H1 (cell line): ENCODE measurements at regions not wholly inside any gene's neighbourhood (a gene's known extent, or its start where the extent isn't known, plus 50 kb on each side); places are given as distances from the start of the nearest gene placed in this dataset.

ENCODE experiments used
- CTCF ChIA-PET: fragments of 300-600 bp; sonication (Branson Sonifier 250); formaldehyde crosslinking; loops from one replicate; lab custom pipeline; 2021; ENCODE audit not compliant: partially characterized antibody; lab: Charles Lee
- POLR2A ChIA-PET: fragments of 300-600 bp; sonication (Branson Sonifier 250); formaldehyde crosslinking; loops from one replicate; lab custom pipeline; 2021; ENCODE audit warnings: inconsistent platforms; ENCODE audit not compliant: partially characterized antibody; lab: Charles Lee
- DNase-seq, 2 experiments: peaks; one replicate each; pipeline versions ENCODE4 v3.0.0 to v3.0.0-alpha.2; 2010 to 2022; ENCODE audit warnings: low spot score in 2 of 2, low read depth in 1 of 2, mixed read lengths in 1 of 2
- FAIRE-seq: peaks from 2 replicates; lab custom pipeline; 2011; peaks lifted over from hg19 to GRCh38; lab: Jason Lieb, UNC
- H2AFZ ChIP-seq: 2 replicates; pipeline ENCODE4 v1.8.1; 2012; ENCODE audit warnings: low read length, inconsistent platforms
- H2AK5ac ChIP-seq: 2 replicates; pipeline ENCODE4 v1.6.1; 2013; ENCODE audit warnings: low read depth, low read length
- H2BK120ac ChIP-seq: replicated peaks from 2 replicates; pipeline ENCODE3; 2013; ENCODE audit warnings: low read depth, low read length, inconsistent platforms
- H2BK12ac ChIP-seq: 2 replicates; pipeline ENCODE4 v1.6.1; 2013; ENCODE audit warnings: low read depth, low read length
- H2BK15ac ChIP-seq: 2 replicates; pipeline ENCODE4 v1.6.1; 2013; ENCODE audit warnings: low read length
- H2BK20ac ChIP-seq: 2 replicates; pipeline ENCODE4 v1.6.1; 2013; ENCODE audit warnings: low read length
- H2BK5ac ChIP-seq: 2 replicates; pipeline ENCODE4 v1.6.1; 2013; ENCODE audit warnings: low read depth, low read length
- H3K14ac ChIP-seq: 2 replicates; pipeline ENCODE4 v1.6.1; 2013; ENCODE audit warnings: inconsistent platforms; ENCODE audit not compliant: insufficient read length
- H3K18ac ChIP-seq: 2 replicates; pipeline ENCODE4 v1.6.1; 2013; ENCODE audit warnings: low read length; ENCODE audit errors: extremely low read depth
- H3K23ac ChIP-seq: 2 replicates; pipeline ENCODE4 v1.6.1; 2013; ENCODE audit warnings: inconsistent platforms; ENCODE audit not compliant: insufficient read length
- H3K23me2 ChIP-seq: 2 replicates; pipeline ENCODE4 v1.6.1; 2013; ENCODE audit warnings: low read depth, low read length
- H3K27ac ChIP-seq: 2 replicates; pipeline ENCODE4 v1.6.1; 2011; ENCODE audit warnings: low read depth, low read length, inconsistent platforms
- H3K27me3 ChIP-seq, 4 experiments: replicated peaks in 1 of 4; 1 replicate in 1 of 4; 2 replicates in 3 of 4; pipeline versions ENCODE4 v1.6.1 to v1.8.1; 2011 to 2013; ENCODE audit warnings: low read length in 3 of 4, mild to moderate bottlenecking in 3 of 4, inconsistent platforms in 2 of 4, mixed read lengths in 2 of 4, moderate library complexity in 1 of 4; ENCODE audit not compliant: control insufficient read depth in 3 of 4, insufficient read depth in 3 of 4; ENCODE audit errors: extremely low read depth in 1 of 4
- H3K36me3 ChIP-seq, 4 experiments: 2 replicates each; pipeline versions ENCODE4 v1.6.1 to v1.8.1; 2011 to 2013; ENCODE audit warnings: mild to moderate bottlenecking in 4 of 4, low read length in 3 of 4, moderate library complexity in 2 of 4, control low read depth in 1 of 4, inconsistent platforms in 1 of 4; ENCODE audit not compliant: insufficient read depth in 4 of 4, control insufficient read depth in 2 of 4
- H3K4ac ChIP-seq: replicated peaks from 2 replicates; pipeline ENCODE3; 2013; ENCODE audit warnings: low read length, low read depth, mixed read lengths, inconsistent platforms; ENCODE audit not compliant: insufficient read length
- H3K4me1 ChIP-seq, 4 experiments: replicated peaks in 1 of 4; 1 replicate in 1 of 4; 2 replicates in 3 of 4; pipeline versions ENCODE4 v1.6.1 to v1.8.1; 2011 to 2013; ENCODE audit warnings: low read length in 3 of 4, inconsistent platforms in 2 of 4, mixed read lengths in 1 of 4; ENCODE audit not compliant: insufficient read depth in 4 of 4, control insufficient read depth in 3 of 4
- H3K4me2 ChIP-seq, 2 experiments: 2 replicates each; pipeline versions ENCODE4 v1.6.1 to v1.8.1; 2011 to 2013; ENCODE audit warnings: low read depth in 2 of 2, low read length in 2 of 2, control low read depth in 1 of 2, inconsistent platforms in 1 of 2, mild to moderate bottlenecking in 1 of 2; ENCODE audit not compliant: insufficient read depth in 1 of 2
- H3K4me3 ChIP-seq, 4 experiments: fragments of 200-600, 300-600 bp in 1 of 4; sonication (generic), shearing (Covaris generic), sonication (Bioruptor Twin) in 1 of 4; 2 replicates each; pipeline versions ENCODE4 v1.5.1 to v1.8.1; 2011 to 2016; ENCODE audit warnings: low read length in 4 of 4, low read depth in 3 of 4, control low read depth in 2 of 4, inconsistent platforms in 2 of 4, mild to moderate bottlenecking in 2 of 4, mixed read lengths in 1 of 4, moderate library complexity in 1 of 4; ENCODE audit not compliant: insufficient read depth in 2 of 4; ENCODE audit errors: extremely low read depth in 1 of 4
- H3K56ac ChIP-seq: replicated peaks from 2 replicates; pipeline ENCODE3; 2013; ENCODE audit warnings: low read depth, mild to moderate bottlenecking, mixed read lengths, low read length, inconsistent platforms; ENCODE audit not compliant: insufficient read length
- H3K79me1 ChIP-seq: 2 replicates; pipeline ENCODE4 v1.6.1; 2013; ENCODE audit warnings: low read depth, low read length, control low read depth
- H3K79me2 ChIP-seq, 2 experiments: 2 replicates each; pipeline versions ENCODE4 v1.6.1 to v1.8.1; 2012 to 2013; ENCODE audit warnings: low read length in 2 of 2, mild to moderate bottlenecking in 2 of 2, inconsistent platforms in 1 of 2; ENCODE audit not compliant: insufficient read depth in 2 of 2, control insufficient read depth in 1 of 2
- H3K9ac ChIP-seq, 4 experiments: replicated peaks in 1 of 4; 1 replicate in 1 of 4; 2 replicates in 3 of 4; pipeline versions ENCODE4 v1.6.1 to v1.8.1; 2011 to 2013; ENCODE audit warnings: low read depth in 3 of 4, low read length in 3 of 4, control low read depth in 2 of 4, mild to moderate bottlenecking in 2 of 4, moderate library complexity in 2 of 4, inconsistent platforms in 1 of 4; ENCODE audit errors: extremely low read depth in 1 of 4
- H3K9me3 ChIP-seq, 2 experiments: 2 replicates each; pipeline versions ENCODE4 v1.6.1 to v1.8.1; 2012 to 2013; ENCODE audit warnings: mild to moderate bottlenecking in 2 of 2, moderate library complexity in 2 of 2, control low read depth in 1 of 2, inconsistent platforms in 1 of 2, low read depth in 1 of 2, low read length in 1 of 2, mixed read lengths in 1 of 2; ENCODE audit not compliant: insufficient read depth in 2 of 2
- H4K20me1 ChIP-seq, 2 experiments: replicated peaks in 1 of 2; 2 replicates each; pipeline versions ENCODE3 to v1.8.1; 2011 to 2013; ENCODE audit warnings: inconsistent platforms in 2 of 2, low read length in 2 of 2, mild to moderate bottlenecking in 1 of 2; ENCODE audit not compliant: insufficient read depth in 2 of 2, control insufficient read depth in 1 of 2
- H4K5ac ChIP-seq: 2 replicates; pipeline ENCODE4 v1.6.1; 2013; ENCODE audit warnings: low read length, low read depth, mixed read lengths, inconsistent platforms; ENCODE audit not compliant: insufficient read length
- H4K8ac ChIP-seq: 2 replicates; pipeline ENCODE4 v1.8.0; 2013; ENCODE audit warnings: mild to moderate bottlenecking, moderate library complexity, low read length, inconsistent platforms; ENCODE audit not compliant: insufficient read depth; ENCODE audit errors: extremely low read depth
- H4K91ac ChIP-seq: replicated peaks from 2 replicates; pipeline ENCODE3; 2013; ENCODE audit warnings: low read length, mixed read lengths, inconsistent platforms; ENCODE audit not compliant: insufficient read length
- EP300 ChIP-seq, 2 experiments: IDR thresholded peaks; 1 replicate in 1 of 2; 2 replicates in 1 of 2; pipeline ENCODE4 v1.6.1; 2011 to 2012; ENCODE audit warnings: low read depth in 2 of 2, low read length in 2 of 2, mild to moderate bottlenecking in 2 of 2, borderline replicate concordance in 1 of 2, inconsistent platforms in 1 of 2, moderate library complexity in 1 of 2
- KDM5A ChIP-seq: fragments of 200-600 bp; IDR thresholded peaks from 2 replicates; pipeline ENCODE4 v1.7.1; 2012; ENCODE audit warnings: mild to moderate bottlenecking, low read length, inconsistent platforms, mixed read lengths
- SP1 ChIP-seq: IDR thresholded peaks from 2 replicates; pipeline ENCODE4 v1.6.1; 2011; ENCODE audit warnings: low read depth, low read length
- SRF ChIP-seq: IDR thresholded peaks from 2 replicates; pipeline ENCODE4 v1.6.1; 2011; ENCODE audit warnings: mild to moderate bottlenecking, low read depth, low read length, moderate library complexity
- TAF7 ChIP-seq: optimal IDR thresholded peaks from 2 replicates; pipeline ENCODE3; 2011; ENCODE audit warnings: low read depth, mild to moderate bottlenecking, inconsistent platforms, low read length, moderate library complexity, borderline replicate concordance
- WGBS, 2 experiments: shearing (Covaris generic) in 1 of 2; methylation state at CpG; one replicate each; pipeline versions ENCODE4 v1.1.6 to v1.1.7; 2013 to 2015; ENCODE audit warnings: low lambda C conversion rate in 2 of 2, mixed read lengths in 2 of 2, inconsistent platforms in 1 of 2, low coverage in 1 of 2, missing lambda C conversion rate in 1 of 2; ENCODE audit not compliant: insufficient replicate concordance in 2 of 2, insufficient coverage in 1 of 2, insufficient read length in 1 of 2; ENCODE audit errors: extremely low coverage in 1 of 2, missing lambda C conversion rate in 1 of 2; 5-methylcytosine and 5-hydroxymethylcytosine counted together
- TF ChIP-seq, protein P1 (sequence below), 3 experiments: IDR thresholded peaks; 1 replicate in 2 of 3; 2 replicates in 1 of 3; pipeline versions ENCODE4 v1.5.1 to v1.6.1; 2011; ENCODE audit warnings: low read length in 3 of 3, mild to moderate bottlenecking in 3 of 3, inconsistent platforms in 2 of 3, low read depth in 1 of 3, moderate library complexity in 1 of 3; ENCODE audit not compliant: insufficient read depth in 1 of 3; ENCODE audit errors: control extremely low read depth in 1 of 3

DNA sequence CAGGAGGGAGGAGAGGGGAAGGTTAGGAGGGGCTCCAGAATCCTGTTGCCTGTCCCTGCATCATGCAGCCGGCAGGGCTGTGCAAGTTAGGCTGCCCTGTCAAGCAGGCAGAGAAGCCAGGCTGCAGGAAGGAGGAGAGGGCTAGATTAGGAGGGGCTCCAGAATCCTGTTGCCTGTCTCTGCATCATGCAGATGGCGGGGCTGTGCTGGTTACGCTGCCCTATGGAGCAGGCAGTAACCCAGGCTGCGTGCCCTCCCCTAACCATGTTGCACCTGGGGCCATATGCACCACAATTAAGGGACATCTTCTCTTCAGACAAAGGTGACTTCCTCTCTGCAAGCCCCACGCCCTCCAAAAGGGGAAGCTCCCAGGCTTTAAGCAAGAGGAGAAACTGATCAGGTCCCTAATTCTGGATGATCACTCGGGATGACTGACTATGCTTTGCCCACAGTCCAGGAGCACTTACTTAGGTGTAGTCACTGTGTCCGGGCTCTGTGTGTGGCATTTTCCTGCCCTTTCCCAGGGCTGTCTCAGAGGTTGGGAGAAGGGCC lies 457.4 kb downstream of the SETD4 start:
- Histone ChIP-seq H2AFZ (no peak overlapping the region), H2BK120ac (no peak overlapping the region), H3K27ac (no peak overlapping the region), H3K9me3 (0 out of 4 replicates have a peak, but pooled peaks cover 0 to 6% of the 10 kb centered on the region in 2 experiments), H3K27me3 (no peaks in the 10 kb centered on the region), H3K9ac (no peak overlapping the region), H4K8ac (no peak overlapping the region; the same call in 1 of the 2 replicates), H3K4me1 (peaks cover 0 to 10% (median 2%) of the 10 kb centered on the region in 4 experiments; a peak in 3 of 7 replicates), H2BK20ac (no peak overlapping the region), H3K18ac (no peak overlapping the region), H3K36me3 (no peaks in the 10 kb centered on the region), H2AK5ac (no peak overlapping the region), H3K23me2 (no peaks in the 10 kb centered on the region), H3K23ac (no peak overlapping the region), H3K79me1 (no peaks in the 10 kb centered on the region), H3K56ac (no peak overlapping the region), H4K20me1 (no peaks in the 10 kb centered on the region), H3K4ac (no peak overlapping the region), H4K5ac (no peak overlapping the region), H3K14ac (no peak overlapping the region), H3K4me3 (no peak overlapping the region), H3K79me2 (no peaks in the 10 kb centered on the region), H2BK5ac (no peak overlapping the region), H2BK12ac (no peak overlapping the region), H3K4me2 (no peak overlapping the region), H2BK15ac (no peak overlapping the region), H4K91ac (no peak overlapping the region)
- no peak for TF ChIP-seq EP300 (IDR thresholded peaks at IDR 0.05; ENCODE audit: borderline replicate concordance in 1 of 2, low read depth in 2 of 2, low read length in 2 of 2)
- no peak for TF ChIP-seq SP1
- TF ChIP-seq TAF7, result no peak
- TF ChIP-seq, protein P1, sequence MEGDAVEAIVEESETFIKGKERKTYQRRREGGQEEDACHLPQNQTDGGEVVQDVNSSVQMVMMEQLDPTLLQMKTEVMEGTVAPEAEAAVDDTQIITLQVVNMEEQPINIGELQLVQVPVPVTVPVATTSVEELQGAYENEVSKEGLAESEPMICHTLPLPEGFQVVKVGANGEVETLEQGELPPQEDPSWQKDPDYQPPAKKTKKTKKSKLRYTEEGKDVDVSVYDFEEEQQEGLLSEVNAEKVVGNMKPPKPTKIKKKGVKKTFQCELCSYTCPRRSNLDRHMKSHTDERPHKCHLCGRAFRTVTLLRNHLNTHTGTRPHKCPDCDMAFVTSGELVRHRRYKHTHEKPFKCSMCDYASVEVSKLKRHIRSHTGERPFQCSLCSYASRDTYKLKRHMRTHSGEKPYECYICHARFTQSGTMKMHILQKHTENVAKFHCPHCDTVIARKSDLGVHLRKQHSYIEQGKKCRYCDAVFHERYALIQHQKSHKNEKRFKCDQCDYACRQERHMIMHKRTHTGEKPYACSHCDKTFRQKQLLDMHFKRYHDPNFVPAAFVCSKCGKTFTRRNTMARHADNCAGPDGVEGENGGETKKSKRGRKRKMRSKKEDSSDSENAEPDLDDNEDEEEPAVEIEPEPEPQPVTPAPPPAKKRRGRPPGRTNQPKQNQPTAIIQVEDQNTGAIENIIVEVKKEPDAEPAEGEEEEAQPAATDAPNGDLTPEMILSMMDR (IDR thresholded peaks at IDR 0.05; ENCODE audit: control extremely low read depth in 1 of 3, insufficient read depth in 1 of 3, low read depth in 1 of 3, low read length in 3 of 3), result no peak
- TF ChIP-seq SRF, result no peak
- no peak for TF ChIP-seq KDM5A
- CTCF ChIA-PET, result interaction anchor here (0.5 to 1.6 kb wide), 7 partner anchors 10 to 471 kb away, joined by 3 to 4 read pairs (median 3); no protein-coding TSS in a partner anchor
- POLR2A ChIA-PET, result no interaction called here
- no peak for FAIRE-seq
- 71% methylated on average over 7 of the region's 7 CpGs; no CpG with 5 or more reads in 1 of the 2 experiments for WGBS, 2 experiments
- peak in 1 of 2 experiments; percentile 45 for DNase-seq
